ENCODE measurements at regions not wholly inside any gene's neighbourhood (a gene's known extent, or its start where the extent isn't known, plus 50 kb on each side); places are given as distances from the start of the nearest gene placed in this dataset.
"Not testable (repeated sequence)": the region's sequence is repeated elsewhere in the genome, so short reads cannot be mapped to it uniquely, and the experiment has no call there.

DNA sequence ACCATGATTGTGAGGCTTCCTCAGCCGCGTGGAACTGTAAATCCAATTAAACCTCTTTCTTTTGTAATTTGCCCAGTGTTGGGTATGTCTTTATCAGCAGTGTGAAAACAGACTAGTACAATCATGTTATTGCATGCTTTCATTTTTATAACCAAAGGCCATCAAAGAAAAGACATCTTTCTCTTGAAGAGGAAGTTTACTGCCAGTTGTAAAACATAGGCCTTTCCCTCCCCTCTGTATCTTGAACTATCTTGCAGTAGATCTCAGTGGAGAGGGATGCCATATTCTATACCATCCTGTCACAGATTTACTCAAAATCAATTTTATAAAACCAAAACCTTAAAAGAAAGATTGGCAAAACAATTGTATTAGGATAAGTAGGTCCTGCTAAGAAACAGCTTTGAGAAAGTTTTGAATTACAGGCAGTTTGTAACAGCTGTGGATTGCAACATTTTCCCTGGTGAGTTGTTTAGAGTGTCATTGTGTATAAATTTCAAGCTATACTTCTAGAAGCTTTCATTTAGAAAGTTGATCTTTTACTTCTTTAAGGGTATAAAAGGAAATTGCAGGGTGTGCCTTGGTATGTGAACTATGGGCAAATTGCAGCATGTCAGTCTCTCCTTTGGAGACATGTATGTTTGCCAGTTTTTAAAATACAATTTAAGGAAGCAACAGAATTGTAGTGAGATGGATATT lies 128.0 kb downstream of the ATP23 start:
- DNase-seq = peak; percentile 64

DNA sequence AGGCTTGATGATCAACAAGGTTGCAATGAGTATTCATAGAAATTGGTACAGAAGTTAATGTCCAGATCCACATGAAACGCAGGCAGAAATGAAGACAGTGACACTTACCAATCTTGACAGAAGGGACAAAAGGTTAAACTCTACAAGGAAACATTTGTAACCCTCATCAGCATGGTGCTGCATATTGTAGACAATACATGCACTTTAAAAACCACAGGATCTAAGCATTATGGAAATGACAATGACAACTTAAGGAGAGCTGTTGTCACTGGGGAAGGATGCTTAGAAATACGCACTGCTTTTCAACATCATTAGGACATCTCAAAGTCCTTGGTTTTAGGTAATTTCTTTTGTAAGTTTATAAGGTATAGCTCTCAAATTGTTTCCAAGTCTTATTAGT lies 130.6 kb downstream of the ATP23 start:
- no peak for DNase-seq

DNA sequence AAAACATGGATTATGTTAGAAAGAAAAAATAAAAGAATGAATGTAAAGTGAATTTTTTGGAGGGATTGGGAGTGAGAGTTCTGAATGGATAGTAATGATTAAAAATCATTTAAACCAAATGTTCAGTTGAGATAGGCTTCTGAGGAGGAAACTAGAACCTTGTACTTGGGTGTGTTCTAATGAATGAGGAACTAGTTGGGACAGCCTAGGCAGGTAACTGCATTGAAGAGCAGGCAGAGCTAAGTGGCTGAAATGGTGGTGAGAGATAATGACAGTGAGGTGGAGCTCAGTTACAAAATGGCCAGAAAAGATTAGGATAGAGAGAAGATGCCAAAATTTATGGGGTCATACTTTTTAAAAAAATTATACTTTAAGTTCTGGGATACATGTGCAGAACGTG lies 132.9 kb downstream of the ATP23 start:
- no peak for DNase-seq

DNA sequence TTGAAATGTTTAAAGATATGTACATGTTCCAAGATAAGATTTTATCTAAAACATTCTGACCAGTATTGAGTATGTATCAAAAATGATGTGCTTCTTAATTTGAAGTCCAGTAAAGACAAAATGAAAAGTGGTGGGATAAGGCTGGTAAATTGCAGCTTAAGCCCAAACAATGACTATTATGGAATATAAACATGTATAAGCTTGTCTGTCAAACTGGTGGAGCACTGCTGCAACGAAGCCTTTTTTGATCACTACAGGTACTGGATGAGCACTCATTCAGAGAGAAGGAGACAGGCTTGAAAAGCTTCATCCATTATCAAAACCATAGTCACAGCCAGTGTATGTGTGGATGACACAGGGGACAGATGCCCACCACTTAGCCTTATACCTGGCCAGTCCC lies 138.4 kb downstream of the ATP23 start:
- DNase-seq = no peak

DNA sequence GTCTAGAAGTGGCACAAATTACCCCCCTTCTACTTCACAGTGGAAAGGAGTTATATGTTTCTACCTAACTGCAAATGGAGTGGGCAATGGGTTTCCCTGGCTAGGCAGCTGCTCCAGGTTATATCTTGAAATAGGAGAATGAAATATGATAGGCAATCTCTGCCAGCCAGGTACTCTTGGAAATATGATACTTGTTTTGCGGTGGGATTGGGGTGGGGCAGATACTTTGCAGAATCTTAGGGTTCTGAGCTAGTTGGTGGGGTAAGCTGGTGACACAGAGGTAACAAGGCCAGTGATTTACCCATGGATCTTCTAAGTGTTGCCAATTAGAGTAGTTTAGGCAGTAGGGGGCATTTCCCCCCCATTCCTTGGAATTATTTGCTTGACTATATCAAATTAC lies 140.1 kb downstream of the ATP23 start:
- DNase-seq = no peak

DNA sequence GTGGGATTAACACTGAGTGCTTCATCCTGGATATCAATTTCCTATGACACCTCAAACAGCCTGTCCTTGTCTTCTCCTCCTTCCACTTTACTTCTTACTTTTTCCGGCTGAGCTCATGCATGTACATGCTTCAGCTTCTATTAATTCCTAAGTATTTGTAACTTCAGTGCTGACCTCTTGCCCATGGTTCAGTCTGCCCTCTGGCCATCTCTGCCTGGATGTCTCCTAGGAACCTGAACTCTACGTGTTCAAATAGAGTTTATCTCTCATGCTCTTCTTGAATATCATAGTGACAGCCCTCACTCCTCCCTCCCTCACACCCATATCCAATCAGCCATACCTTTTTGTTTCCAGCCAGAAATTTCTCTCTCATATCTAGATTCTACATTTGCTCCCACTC lies 141.6 kb downstream of the ATP23 start:
- no peak for DNase-seq

DNA sequence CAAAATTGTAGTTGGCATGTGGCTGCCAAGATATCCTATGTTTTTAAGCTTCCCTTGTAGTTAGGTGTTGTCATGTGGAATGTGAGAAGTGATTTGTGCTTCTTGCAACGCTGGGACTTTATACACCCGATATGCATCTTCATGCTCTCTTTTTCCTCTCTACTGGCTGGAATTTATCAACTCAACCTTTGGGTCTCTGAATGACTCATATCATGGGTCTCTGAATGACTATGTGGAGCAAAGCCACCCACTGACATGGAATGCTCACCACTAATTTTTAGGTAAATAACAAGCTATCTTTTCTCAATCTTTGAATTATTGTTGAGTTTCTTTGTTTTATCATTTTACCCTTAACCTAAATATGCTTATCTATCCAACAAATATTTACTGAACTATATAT lies 144.6 kb downstream of the ATP23 start:
- DNase-seq = no peak

DNA sequence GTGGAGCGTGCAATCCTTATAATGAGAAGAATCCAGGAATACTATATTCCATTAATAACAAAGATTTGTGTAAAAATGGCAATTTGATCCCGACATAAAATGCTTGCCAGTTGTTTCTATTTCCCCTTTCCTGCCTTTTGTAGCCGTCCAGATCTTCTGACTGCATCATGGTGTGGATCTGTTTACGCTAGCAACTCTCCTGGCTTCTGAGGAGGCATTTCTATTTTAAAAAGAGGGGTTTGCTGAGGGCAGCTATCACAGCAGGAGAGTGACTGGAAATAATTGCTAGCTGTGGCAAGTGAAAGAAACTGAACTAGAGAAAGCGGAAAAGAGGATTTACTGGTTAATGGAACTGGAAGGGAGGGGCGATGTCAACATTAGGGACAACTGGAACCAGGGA lies 145.6 kb downstream of the ATP23 start:
- DNase-seq = no peak

DNA sequence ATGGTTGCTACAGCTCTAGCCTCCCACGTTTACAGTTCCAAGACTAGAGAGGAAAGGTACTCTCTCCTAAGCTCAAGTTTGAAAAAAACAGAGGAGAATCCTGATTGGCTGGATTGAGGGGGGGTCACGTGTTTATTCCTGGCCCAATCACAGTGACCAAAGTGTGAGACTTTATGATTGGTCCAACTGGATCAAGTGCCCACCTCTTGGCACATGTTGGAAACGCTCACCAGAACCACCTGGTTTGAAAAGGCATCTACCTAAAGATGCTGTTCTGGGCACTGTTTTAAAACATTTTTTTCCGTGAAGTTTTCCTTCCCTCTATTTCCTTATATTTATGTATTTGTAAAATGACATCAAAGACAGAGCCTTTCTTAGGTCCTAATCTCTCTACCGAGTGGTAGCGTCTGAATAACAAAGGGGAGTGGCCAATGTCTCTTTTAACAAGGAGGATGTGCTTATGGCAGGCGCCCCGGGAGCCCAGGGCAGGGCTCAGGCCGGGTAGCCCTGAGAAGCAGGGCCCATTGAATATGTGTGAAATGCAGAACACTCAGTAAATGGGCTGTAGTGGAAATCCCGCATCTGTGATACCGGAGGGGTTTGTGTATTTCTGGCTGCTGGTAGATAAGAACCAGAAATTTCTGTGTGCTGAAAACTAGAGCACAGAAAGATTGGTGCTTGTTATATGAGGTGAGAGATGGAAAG lies 146.2 kb downstream of the ATP23 start:
- no peak for DNase-seq

DNA sequence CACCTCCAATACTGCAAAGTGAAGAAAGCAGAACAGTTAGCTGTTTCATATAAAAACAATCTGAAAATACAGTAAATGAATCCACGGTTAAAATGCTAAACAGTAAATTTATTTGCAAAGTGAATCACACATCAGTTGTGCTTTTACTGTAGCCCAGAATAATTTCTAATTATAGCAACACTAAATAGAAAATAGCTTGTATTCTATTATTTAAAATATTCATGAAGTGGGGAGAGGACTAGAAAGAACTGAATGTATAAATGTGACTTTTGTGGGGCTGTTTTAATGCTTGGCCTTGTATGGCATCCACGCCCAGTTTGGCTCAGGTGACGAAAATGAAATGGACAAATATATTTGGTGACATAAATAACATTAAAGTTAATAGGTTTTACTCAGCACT lies 148.2 kb downstream of the ATP23 start:
- DNase-seq = no peak

DNA sequence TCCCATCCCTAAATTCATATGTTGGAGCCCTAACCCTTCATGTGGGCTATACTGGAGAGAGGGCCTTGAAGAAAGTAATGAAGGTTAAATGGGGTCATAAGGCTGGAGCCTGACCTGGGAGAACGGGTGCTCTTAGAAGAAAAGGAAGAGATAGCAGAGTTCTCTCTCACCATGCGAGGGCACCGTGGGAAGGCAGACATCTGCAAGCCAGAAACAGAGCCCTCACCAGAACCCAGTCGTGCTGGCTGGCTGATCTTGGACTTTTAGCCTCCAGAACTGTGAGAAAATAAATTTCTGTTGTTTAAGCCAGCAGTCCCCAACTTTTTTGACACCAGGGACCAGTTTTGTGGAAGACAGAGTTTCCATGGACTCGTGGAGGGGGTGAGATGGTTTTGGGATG lies 149.3 kb downstream of the ATP23 start:
- DNase-seq = no peak

DNA sequence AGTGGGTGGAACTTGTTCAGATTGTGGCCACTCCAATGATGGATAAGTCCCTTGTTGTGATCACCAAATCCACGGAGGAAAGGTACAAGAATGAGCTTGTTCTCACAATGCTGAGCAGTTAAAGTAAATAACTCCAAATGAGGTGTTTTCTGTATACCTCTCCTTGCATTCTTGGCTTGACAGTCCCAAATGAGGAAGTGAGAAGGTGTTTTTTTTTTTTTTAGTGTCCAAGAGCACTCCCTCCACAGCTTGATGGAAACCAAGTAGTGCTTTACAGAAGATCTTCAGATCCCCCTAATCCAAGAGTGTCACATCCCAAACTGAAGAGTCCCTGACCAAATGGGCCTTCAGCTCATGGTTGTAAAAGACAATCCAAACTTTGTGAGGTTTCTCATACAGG lies 153.6 kb downstream of the ATP23 start:
- DNase-seq = no peak

DNA sequence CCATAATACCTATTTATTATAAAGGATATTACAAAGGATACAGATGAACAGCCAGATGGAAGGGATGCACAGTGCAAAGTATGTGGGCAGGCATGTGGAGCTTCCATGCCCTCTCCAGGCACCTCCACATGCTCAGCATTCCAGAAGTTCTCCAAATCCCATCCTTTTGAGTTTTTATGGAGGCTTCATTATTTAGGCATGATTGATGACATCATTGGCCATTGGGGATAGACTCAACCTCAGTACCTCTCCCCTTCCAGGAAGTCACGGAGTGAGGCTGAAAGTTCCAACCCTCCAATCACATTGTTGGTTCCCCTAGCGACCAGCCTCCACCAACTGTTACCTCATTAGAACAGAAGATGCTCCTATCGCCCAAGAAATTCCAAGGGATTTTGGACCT lies 156.4 kb downstream of the ATP23 start:
- DNase-seq = no peak

DNA sequence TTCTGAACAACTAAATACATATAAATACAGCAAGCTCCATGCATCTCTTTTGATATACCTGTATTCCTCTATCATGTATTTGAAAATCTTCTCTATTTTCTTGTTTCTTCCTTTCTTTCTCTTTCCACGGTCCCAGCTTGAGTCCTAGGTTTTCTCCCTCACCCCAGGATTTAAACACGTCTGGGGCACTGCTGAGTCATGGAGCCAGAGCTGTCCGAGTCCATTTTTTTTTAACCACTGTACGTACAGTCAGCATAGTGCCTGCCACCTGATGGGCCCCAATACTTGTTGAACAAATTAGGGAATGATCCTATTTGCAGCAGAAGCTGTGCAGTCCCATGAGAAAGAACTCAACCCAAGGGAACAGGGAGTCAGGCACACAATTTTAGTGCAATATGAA lies 158.1 kb downstream of the ATP23 start:
- no peak for DNase-seq

DNA sequence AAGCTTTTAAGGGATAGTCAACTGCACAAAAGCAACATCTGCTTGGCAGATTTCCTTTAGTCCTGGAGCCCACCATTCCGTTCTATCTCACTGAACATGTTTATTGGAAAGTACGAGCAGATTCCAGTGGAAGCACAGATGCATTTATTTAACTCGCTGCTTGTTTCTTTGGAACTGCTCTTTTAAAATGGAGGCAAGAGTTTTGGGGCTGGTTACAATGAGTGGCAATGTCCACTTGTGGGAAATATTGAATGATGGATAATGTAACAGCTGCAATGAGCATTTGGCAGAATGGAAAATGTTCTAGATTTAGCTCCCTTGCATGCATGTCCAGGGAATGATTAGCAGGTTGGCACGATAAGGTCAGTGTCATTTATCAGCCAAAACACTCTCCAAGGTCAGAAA lies 163.0 kb downstream of the ATP23 start:
- peak; percentile 49 for DNase-seq

DNA sequence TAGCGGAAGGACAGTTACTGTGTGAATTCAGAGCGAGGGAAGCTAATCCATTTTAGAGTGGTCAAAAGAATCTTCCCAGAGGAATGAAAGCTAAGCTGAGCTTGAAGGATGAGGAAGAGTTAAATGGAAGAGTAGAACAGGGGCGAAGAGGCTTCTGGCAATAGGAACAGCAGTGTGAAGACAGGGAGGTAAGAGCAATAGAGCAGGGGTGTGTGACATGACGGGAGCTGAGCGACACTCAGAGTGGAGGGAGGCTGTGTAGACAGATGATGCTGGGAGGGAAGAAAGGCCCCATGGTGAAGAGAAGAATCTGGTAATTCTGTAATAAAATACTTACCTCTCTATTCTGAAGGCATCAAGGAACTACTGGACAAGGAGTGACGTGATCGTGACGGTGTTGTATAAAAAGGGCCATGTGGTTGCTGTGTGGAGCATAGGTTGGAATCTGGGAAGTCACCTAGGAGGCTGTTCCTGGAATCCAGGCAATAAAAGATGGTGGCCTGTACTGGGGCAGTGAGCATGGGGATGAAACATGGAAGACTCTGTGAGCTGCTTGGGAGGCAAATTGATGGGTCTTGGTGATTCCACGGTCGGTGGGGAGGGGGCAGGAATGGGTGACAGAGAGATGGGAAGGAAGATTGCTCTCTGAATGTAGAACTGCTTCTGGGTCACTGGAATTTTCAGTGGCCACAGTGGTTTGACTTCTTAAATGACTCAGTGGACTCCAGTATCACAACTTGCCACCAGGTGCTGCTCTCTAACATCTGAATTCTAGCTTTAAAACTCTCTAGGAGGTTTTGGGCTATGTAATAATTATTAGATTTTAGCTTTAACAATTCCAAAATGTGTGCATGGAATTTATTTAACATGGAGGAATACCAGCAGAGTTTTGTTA lies 164.1 kb downstream of the ATP23 start:
- DNase-seq = no peak

DNA sequence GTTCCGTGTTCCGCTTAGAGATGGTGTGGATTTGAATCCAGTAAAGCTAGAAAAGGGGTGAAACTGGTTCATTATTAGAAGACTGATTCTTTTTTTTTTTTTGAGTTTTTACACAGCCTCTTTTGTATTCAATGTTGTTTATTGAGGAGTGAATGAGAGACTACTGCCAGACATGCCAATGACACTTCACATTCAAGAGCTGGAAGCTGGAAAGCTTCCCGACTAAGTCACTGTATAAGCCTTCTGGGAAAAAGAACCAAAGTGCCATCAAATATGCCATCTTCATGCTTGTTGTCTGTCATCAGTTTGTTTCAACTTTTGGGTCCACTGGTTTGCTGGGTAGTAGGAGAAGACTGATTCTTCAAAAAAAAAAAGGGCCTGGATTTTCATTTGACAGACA lies 164.8 kb downstream of the ATP23 start:
- no peak for DNase-seq

DNA sequence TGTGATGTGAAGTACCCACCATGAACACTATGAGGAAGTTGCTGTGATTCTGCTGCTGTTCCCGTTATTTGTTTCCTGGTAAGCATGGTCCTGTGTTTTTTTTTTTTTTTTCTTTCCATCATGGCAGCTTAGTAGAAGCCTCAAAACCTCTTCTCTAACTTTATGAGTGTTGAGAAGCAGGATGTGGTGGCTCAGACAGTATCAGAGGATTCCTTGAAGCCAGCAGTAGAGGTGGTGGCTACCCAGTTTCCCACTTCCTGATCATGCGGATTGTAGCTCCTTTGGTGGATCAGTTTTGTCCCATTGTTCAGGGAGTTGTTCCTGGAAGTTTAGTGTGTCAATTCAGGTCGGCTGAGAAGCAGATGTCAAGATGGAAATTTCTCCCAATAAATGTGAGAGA lies 175.8 kb downstream of the ATP23 start:
- DNase-seq = no peak

DNA sequence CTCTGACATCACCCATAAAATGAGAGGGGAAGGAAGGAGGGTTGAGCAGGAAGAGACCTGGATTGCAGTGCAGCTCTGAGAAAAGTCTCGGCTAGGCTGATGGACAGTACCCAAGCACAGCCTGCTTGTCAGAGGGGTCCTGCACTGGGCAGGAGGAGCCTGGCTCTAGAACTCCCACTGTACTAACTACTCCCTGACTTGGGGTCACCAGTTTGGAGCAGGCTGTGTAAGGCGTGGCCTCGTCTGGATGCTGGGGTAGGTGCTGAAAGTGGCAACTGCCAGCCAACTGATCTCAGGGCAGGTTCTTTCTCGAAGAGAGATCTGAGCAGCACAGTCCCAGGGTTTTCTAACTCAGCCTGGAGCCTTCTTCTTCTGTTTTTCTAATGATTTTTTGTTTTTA lies 176.3 kb downstream of the ATP23 start:
- DNase-seq = no peak

DNA sequence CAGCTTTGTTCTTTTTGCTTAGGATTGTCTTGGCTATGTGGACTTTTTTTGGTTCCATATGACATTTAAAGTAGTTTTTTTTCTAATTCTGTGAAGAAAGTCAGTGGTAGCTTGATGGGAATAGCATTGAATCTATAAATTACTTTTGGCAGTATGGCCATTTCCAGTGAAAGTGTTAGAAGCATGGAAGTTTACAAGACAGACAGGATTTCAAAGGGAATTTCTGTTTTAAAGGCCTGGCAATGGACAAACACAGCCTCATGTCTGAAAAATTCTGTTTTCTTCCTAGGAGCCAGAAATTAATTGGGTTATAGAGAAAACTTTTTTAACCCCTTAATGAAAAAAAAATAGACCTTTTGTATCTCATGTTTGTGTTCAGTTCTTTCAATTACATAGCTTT lies 184.4 kb downstream of the ATP23 start:
- DNase-seq = not testable (repeated sequence)

DNA sequence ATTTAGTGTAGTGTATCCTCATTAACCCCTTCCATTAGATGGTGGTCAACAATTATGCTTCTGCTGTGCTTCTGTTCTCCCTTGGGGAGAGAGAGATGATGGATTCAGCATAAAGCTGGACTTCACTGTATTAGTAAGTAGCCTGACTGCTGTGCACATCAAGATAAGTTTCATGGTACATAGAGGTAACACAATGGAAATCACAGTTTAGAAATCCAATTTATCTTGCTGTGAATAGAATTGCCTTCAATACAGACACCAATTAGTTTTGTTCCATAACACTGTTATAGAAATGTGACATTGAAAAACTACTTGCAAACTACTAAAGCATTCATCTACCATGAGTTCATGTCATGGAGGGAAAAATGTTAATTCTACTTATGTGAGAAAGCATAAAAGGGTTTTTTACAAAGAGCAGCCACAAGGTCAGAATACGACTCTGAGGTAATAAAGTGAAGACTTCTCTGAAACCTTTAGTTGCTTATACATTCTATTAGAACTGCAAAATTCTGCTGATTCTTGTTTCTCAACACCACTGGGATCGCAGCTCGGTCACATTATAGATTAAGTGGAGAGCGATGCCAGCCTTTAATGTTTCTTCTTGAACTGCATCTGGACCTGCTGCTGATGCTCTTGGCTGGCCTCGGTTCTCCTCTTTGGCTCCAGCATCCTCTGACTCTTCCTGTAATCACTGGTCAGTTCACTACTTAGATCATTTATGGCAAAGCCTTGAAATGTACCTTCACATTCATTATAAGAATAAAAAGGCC lies 190.8 kb downstream of the ATP23 start:
- DNase-seq = no peak

DNA sequence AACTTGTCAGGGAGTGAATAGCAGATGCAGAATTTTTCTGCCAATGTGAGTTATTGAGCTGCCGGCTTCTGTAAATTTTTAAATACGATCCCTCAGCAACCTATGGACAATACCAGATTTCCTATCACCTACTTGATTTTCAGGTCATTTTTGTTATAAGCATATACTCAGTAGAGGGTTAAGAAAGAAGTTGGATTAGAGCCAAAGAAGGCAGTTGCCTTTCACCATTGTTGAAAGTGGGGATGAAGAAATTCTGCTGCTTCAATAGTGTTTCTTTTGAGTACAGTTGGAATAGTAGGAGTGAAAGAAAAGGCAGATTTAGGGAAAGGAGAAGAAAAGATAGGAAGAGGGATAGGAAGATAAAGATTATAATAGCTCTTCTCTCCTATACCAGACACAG lies 197.1 kb downstream of the ATP23 start:
- no peak for DNase-seq

DNA sequence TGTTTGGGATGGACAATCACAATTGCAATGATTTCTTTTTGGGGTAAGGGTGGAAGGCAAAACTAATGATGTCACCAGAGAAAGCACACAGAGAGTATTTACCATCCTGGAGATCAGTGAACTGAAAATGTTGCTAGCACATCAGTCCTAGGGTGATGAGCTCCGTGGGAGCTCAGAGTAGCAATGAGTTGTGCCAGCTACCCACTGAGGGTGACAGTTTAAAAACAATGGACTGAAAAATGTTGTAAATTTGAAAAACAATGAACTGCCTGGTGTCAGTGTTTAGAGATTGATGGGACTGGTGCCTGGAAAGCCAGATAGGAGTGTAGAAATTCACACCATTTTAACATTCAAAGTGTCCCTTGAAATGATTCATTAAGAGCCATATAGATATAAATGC lies 198.5 kb downstream of the ATP23 start:
- no peak for DNase-seq

All from hindlimb muscle (tissue), 1 donor.